Mesendoderm (in vitro differentiated cells): ENCODE measurements at regions not wholly inside any gene's neighbourhood (a gene's known extent, or its start where the extent isn't known, plus 50 kb on each side); places are given as distances from the start of the nearest gene placed in this dataset.

Source experiments
- DNase-seq: peaks from one replicate; pipeline ENCODE4 v3.0.0; 2013
- H2AK5ac ChIP-seq: 2 replicates; pipeline ENCODE4 v1.6.1; 2013; ENCODE audit warnings: low read length, inconsistent platforms
- H2BK120ac ChIP-seq: 2 replicates; pipeline ENCODE4 v1.6.1; 2013; ENCODE audit warnings: low read depth, mild to moderate bottlenecking, low read length, moderate library complexity, mixed read lengths
- H2BK15ac ChIP-seq: replicated peaks from 2 replicates; pipeline ENCODE4 v1.6.1; 2013; ENCODE audit warnings: low read depth, mild to moderate bottlenecking, moderate library complexity
- H2BK5ac ChIP-seq: 2 replicates; pipeline ENCODE4 v1.6.1; 2013; ENCODE audit warnings: low read length, inconsistent platforms
- H3K18ac ChIP-seq: 2 replicates; pipeline ENCODE4 v1.6.1; 2013; ENCODE audit warnings: mild to moderate bottlenecking, low read length, mixed read lengths
- H3K23ac ChIP-seq: one replicate; pipeline ENCODE4 v1.6.1; 2013; ENCODE audit warnings: low read length
- H3K27ac ChIP-seq: 2 replicates; pipeline ENCODE4 v1.5.1; 2013; ENCODE audit warnings: low read depth, mild to moderate bottlenecking, inconsistent platforms, low read length, moderate library complexity
- H3K27me3 ChIP-seq: 2 replicates; pipeline ENCODE4 v1.6.1; 2013; ENCODE audit warnings: low read length, control low read depth, mild to moderate bottlenecking, inconsistent platforms; ENCODE audit not compliant: insufficient read depth, poor library complexity
- H3K36me3 ChIP-seq: 2 replicates; pipeline ENCODE4 v1.6.1; 2013; ENCODE audit warnings: low read length, inconsistent platforms; ENCODE audit not compliant: control insufficient read depth, insufficient read depth
- H3K4ac ChIP-seq: one replicate; pipeline ENCODE4 v1.6.1; 2013; ENCODE audit warnings: low read depth, mild to moderate bottlenecking, low read length, moderate library complexity
- H3K4me1 ChIP-seq: 2 replicates; pipeline ENCODE4 v1.6.1; 2013; ENCODE audit warnings: low read depth, low read length, inconsistent platforms; ENCODE audit not compliant: control insufficient read depth
- H3K4me2 ChIP-seq: 2 replicates; pipeline ENCODE4 v1.6.1; 2013; ENCODE audit warnings: low read length
- H3K4me3 ChIP-seq: 2 replicates; pipeline ENCODE4 v1.5.1; 2013; ENCODE audit warnings: mild to moderate bottlenecking, low read length
- H3K56ac ChIP-seq: one replicate; pipeline ENCODE4 v1.6.1; 2013; ENCODE audit warnings: low read length
- H3K79me1 ChIP-seq: 2 replicates; pipeline ENCODE4 v1.6.1; 2013; ENCODE audit warnings: low read length, inconsistent platforms
- H3K79me2 ChIP-seq: 2 replicates; pipeline ENCODE4 v1.6.1; 2013; ENCODE audit warnings: mild to moderate bottlenecking, low read length; ENCODE audit not compliant: control insufficient read depth, insufficient read depth
- H3K9ac ChIP-seq: 2 replicates; pipeline ENCODE4 v1.6.1; 2013; ENCODE audit warnings: low read length, inconsistent platforms
- H4K5ac ChIP-seq: one replicate; pipeline ENCODE4 v1.6.1; 2013; ENCODE audit warnings: low read length
- H4K8ac ChIP-seq: one replicate; pipeline ENCODE4 v1.6.1; 2013; ENCODE audit warnings: low read depth, mild to moderate bottlenecking, control low read depth, low read length, moderate library complexity
- WGBS: extraction: QIAGEN DNeasy Blood & Tissue Kit; methylation state at CpG from one replicate; pipeline ENCODE4 v1.1.7; 2013; ENCODE audit warnings: low lambda C conversion rate, missing lambda C conversion rate; ENCODE audit not compliant: insufficient coverage; ENCODE audit errors: extremely low coverage; 5-methylcytosine and 5-hydroxymethylcytosine counted together

GRCh38 chr2:128519517-128520215, 201.0 kb upstream of the HS6ST1 start:
- no peak overlapping the region for H4K8ac ChIP-seq
- no peak overlapping the region for H2BK5ac ChIP-seq
- no peak overlapping the region for H2AK5ac ChIP-seq
- no peaks in the 10 kb centered on the region for H3K79me1 ChIP-seq
- H3K27ac ChIP-seq = no peak overlapping the region
- H3K4me3 ChIP-seq = no peak overlapping the region
- no peaks in the 10 kb centered on the region for H3K79me2 ChIP-seq
- no peak overlapping the region for H3K56ac ChIP-seq
- H3K4me2 ChIP-seq = no peak overlapping the region
- H3K18ac ChIP-seq = no peak overlapping the region
- no peak overlapping the region for H2BK120ac ChIP-seq
- DNase-seq = no peak
- no peak overlapping the region for H3K23ac ChIP-seq
- no CpG with 5 or more reads among the region's 6 CpGs for WGBS
- H2BK15ac ChIP-seq = no peak overlapping the region
- H3K9ac ChIP-seq = no peak overlapping the region
- H4K5ac ChIP-seq = no peak overlapping the region
- H3K4ac ChIP-seq = no peak overlapping the region
- H3K27me3 ChIP-seq = no peaks in the 10 kb centered on the region
- H3K36me3 ChIP-seq = no peaks in the 10 kb centered on the region
- H3K4me1 ChIP-seq = no peaks in the 10 kb centered on the region

- no peak for DNase-seq
- Histone ChIP-seq H3K4me3 (no peak overlapping the region), H2BK15ac (no peak overlapping the region), H3K27ac (no peak overlapping the region), H3K27me3 (no peaks in the 10 kb centered on the region), H4K5ac (no peak overlapping the region), H2BK5ac (no peak overlapping the region), H3K9ac (no peak overlapping the region), H3K4ac (no peak overlapping the region), H3K79me1 (no peaks in the 10 kb centered on the region), H4K8ac (no peak overlapping the region), H3K36me3 (no peaks in the 10 kb centered on the region), H3K56ac (no peak overlapping the region), H3K23ac (no peak overlapping the region), H2AK5ac (no peak overlapping the region), H2BK120ac (no peak overlapping the region), H3K4me1 (no peaks in the 10 kb centered on the region), H3K18ac (no peak overlapping the region), H3K79me2 (no peaks in the 10 kb centered on the region), H3K4me2 (no peak overlapping the region)
- no CpG with 5 or more reads among the region's 4 CpGs for WGBS
Measured at GRCh38 chr2:128520340-128520739, 201.7 kb upstream of the HS6ST1 start.

- no peak overlapping the region for H3K4ac ChIP-seq
- H3K27me3 ChIP-seq = no peaks in the 10 kb centered on the region
- H4K8ac ChIP-seq = no peak overlapping the region
- H2BK5ac ChIP-seq = no peak overlapping the region
- H3K36me3 ChIP-seq = no peaks in the 10 kb centered on the region
- H4K5ac ChIP-seq = no peak overlapping the region
- DNase-seq = no peak
- H2BK120ac ChIP-seq = no peak overlapping the region
- H3K4me1 ChIP-seq = no peaks in the 10 kb centered on the region
- H3K56ac ChIP-seq = no peak overlapping the region
- H3K4me3 ChIP-seq = no peak overlapping the region
- H2AK5ac ChIP-seq = no peak overlapping the region
- WGBS = no CpG with 5 or more reads among the region's 9 CpGs
- no peak overlapping the region for H2BK15ac ChIP-seq
- H3K18ac ChIP-seq = no peak overlapping the region
- H3K23ac ChIP-seq = no peak overlapping the region
- no peak overlapping the region for H3K4me2 ChIP-seq
- H3K79me1 ChIP-seq = no peaks in the 10 kb centered on the region
- H3K9ac ChIP-seq = no peak overlapping the region
- H3K27ac ChIP-seq = no peak overlapping the region
- no peaks in the 10 kb centered on the region for H3K79me2 ChIP-seq
Measured at GRCh38 chr2:128520791-128521190, 202.1 kb upstream of the HS6ST1 start.

DNA sequence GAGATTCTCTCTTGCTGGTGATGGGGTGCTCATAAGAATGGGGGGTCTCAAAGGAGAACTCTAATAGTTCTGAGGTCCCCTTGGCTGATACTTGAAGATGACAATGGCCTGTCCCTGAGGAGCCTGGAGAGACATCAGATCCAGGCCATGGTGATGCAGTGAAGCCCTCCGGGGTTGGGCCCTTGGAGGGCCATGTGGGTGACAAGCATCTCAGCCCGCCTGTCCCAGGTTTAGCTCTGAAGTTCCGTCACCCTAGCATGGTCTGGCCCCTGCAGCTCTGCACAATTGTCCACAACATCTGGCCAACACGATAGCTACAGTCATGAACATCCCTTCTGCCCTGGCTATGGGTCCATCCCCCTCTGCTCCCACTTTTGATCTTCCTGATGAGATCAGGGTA, 202.8 kb upstream of the HS6ST1 start:
- Histone ChIP-seq H3K79me2 (no peaks in the 10 kb centered on the region), H2BK120ac (no peak overlapping the region), H2BK5ac (no peak overlapping the region), H3K56ac (no peak overlapping the region), H4K8ac (no peak overlapping the region), H3K79me1 (no peaks in the 10 kb centered on the region), H3K36me3 (no peaks in the 10 kb centered on the region), H3K4me2 (no peak overlapping the region), H2BK15ac (no peak overlapping the region), H3K23ac (no peak overlapping the region), H2AK5ac (no peak overlapping the region), H3K4me3 (no peak overlapping the region), H4K5ac (no peak overlapping the region), H3K4ac (no peak overlapping the region), H3K4me1 (no peaks in the 10 kb centered on the region), H3K18ac (no peak overlapping the region), H3K27ac (no peak overlapping the region), H3K27me3 (no peaks in the 10 kb centered on the region), H3K9ac (no peak overlapping the region)
- no CpG with 5 or more reads among the region's 4 CpGs for WGBS
- DNase-seq = no peak

GRCh38 chr2:128522829-128523228, 204.2 kb upstream of the HS6ST1 start:
- no peaks in the 10 kb centered on the region for H3K79me2 ChIP-seq
- H2BK5ac ChIP-seq = no peak overlapping the region

DNA sequence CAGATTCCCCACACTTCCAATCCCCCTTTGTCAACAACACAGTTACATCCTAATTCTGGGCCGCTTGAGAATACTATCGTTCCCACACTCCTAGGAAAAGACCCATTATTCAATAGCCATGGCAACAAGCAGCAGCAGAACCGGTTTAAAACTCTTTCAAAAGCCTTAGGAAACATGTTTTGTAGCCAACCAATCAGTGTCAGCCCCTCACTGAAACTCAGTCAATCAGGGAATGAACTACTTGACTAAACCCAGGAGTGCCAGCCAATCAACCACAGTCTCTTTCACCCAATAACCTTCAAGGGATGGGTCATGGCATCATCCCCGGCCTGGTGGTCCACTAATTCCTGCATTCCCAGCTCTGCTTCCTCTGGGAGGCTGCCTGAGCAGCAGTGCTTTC, 204.8 kb upstream of the HS6ST1 start:
- no peak overlapping the region for H3K9ac ChIP-seq
- H4K8ac ChIP-seq = no peak overlapping the region
- H2BK5ac ChIP-seq = no peak overlapping the region
- no peak overlapping the region for H3K4me2 ChIP-seq
- no CpG with 5 or more reads among the region's 4 CpGs for WGBS
- DNase-seq = peak; percentile 44
- H3K23ac ChIP-seq = no peak overlapping the region
- no peak overlapping the region for H2BK120ac ChIP-seq
- H4K5ac ChIP-seq = no peak overlapping the region
- H3K36me3 ChIP-seq = no peaks in the 10 kb centered on the region
- no peak overlapping the region for H3K4me3 ChIP-seq
- H3K27ac ChIP-seq = no peak overlapping the region
- no peak overlapping the region for H3K4ac ChIP-seq
- H3K4me1 ChIP-seq = no peaks in the 10 kb centered on the region
- no peak overlapping the region for H2AK5ac ChIP-seq
- no peaks in the 10 kb centered on the region for H3K79me2 ChIP-seq
- H3K79me1 ChIP-seq = no peaks in the 10 kb centered on the region
- H2BK15ac ChIP-seq = no peak overlapping the region
- H3K27me3 ChIP-seq = no peaks in the 10 kb centered on the region
- H3K18ac ChIP-seq = no peak overlapping the region
- H3K56ac ChIP-seq = no peak overlapping the region

More at GRCh38 chr2:128522829-128523228, 204.2 kb upstream of the HS6ST1 start:
- Histone ChIP-seq H4K8ac (no peak overlapping the region), H3K23ac (no peak overlapping the region), H3K9ac (no peak overlapping the region), H3K4me1 (no peaks in the 10 kb centered on the region), H4K5ac (no peak overlapping the region), H3K79me1 (no peaks in the 10 kb centered on the region), H2BK15ac (no peak overlapping the region), H3K27me3 (no peaks in the 10 kb centered on the region), H3K18ac (no peak overlapping the region), H3K4ac (no peak overlapping the region), H3K4me3 (no peak overlapping the region), H2AK5ac (no peak overlapping the region), H3K4me2 (no peak overlapping the region), H3K27ac (no peak overlapping the region), H2BK120ac (no peak overlapping the region), H3K36me3 (no peaks in the 10 kb centered on the region), H3K56ac (no peak overlapping the region)
- DNase-seq = no peak
- whole genome bisulfite sequencing = no CpG with 5 or more reads among the region's 7 CpGs
